ENCODE measurements at regions not wholly inside any gene's neighbourhood (a gene's known extent, or its start where the extent isn't known, plus 50 kb on each side); places are given as distances from the start of the nearest gene placed in this dataset.

DNA sequence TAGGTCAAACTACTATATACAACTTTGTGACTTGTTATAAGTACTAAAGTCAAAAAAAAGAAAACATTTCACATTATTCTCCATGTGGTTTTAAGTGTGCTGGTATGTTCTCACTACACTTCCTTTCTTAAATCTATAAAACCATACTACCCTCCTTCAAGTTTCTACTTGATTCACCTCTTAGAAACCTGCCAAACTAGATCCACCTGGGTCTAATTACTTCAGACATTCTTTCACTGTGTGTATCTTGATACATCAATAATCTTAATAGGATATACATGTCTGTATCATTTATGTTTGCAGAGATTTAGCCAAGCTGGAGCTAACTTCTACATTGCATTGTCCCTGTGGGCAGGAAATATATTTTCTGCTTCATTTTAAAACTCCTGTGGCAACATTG, 1012.6 kb downstream of the EFNA5 start:
- H3K4me1 ChIP-seq: no peaks in the 10 kb centered on the region
- intact Hi-C loops (cut with DNase I; ENCODE audit: low total_unique reads): no loop called here
- TF ChIP-seq, protein P1, sequence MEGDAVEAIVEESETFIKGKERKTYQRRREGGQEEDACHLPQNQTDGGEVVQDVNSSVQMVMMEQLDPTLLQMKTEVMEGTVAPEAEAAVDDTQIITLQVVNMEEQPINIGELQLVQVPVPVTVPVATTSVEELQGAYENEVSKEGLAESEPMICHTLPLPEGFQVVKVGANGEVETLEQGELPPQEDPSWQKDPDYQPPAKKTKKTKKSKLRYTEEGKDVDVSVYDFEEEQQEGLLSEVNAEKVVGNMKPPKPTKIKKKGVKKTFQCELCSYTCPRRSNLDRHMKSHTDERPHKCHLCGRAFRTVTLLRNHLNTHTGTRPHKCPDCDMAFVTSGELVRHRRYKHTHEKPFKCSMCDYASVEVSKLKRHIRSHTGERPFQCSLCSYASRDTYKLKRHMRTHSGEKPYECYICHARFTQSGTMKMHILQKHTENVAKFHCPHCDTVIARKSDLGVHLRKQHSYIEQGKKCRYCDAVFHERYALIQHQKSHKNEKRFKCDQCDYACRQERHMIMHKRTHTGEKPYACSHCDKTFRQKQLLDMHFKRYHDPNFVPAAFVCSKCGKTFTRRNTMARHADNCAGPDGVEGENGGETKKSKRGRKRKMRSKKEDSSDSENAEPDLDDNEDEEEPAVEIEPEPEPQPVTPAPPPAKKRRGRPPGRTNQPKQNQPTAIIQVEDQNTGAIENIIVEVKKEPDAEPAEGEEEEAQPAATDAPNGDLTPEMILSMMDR (IDR thresholded peaks at IDR 0.05): no peak
- no peak overlapping the region for H3K27ac ChIP-seq
- H3K27me3 ChIP-seq: no peaks in the 10 kb centered on the region
- H3K36me3 ChIP-seq: no peaks in the 10 kb centered on the region
- H3K9me3 ChIP-seq: no peaks in the 10 kb centered on the region
- no peak overlapping the region for H3K4me3 ChIP-seq
- no peak for DNase-seq

DNA sequence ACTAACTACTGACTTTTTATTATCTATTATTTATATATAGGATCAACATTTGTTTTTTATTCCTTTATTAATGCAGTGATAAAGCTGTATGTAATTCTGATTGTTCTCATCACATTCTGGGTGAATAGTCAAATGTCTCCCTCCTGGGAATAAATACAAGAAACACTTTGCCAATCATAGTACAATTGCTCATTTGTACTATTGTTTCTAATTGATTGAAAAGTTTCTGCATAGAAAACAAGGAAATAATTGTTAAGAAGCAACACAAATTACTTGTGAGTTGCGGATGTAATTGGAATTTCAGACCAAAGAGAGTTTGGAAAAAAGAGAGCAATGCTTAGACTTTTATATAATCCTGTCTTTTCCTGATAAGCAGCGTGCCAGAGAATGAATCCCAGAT, 1013.9 kb downstream of the EFNA5 start:
- Histone ChIP-seq H3K4me1 (no peaks in the 10 kb centered on the region), H3K4me3 (no peak overlapping the region), H3K9me3 (no peaks in the 10 kb centered on the region), H3K27me3 (no peaks in the 10 kb centered on the region), H3K36me3 (no peaks in the 10 kb centered on the region), H3K27ac (no peak overlapping the region)
- DNase-seq: no peak
- TF ChIP-seq, protein P1 (IDR thresholded peaks at IDR 0.05): no peak
- intact Hi-C loops (cut with DNase I; ENCODE audit: low total_unique reads): no loop called here

DNA sequence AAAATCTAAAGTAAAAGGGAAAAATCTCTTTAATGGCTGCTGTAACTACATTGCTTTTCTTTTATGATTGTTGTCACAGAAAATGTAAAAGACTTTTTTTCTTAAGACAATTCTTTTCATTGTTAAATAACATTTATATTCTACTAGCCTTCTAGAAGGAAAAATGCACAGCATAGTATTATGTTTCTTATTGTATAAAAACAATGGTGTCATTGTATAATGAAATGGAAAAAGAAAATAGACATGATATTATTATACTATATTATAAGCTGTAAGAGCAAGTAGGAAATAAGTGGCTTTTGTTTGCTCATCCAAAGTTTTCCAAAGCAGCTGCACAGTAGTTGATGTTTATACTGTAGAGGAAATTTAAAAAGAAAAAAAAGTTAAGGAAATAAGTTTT, 1021.7 kb downstream of the EFNA5 start:
- Histone ChIP-seq H3K36me3 (no peaks in the 10 kb centered on the region), H3K4me1 (no peaks in the 10 kb centered on the region), H3K27me3 (no peaks in the 10 kb centered on the region), H3K4me3 (no peak overlapping the region), H3K9me3 (no peaks in the 10 kb centered on the region), H3K27ac (no peak overlapping the region)
- TF ChIP-seq, protein P1 (IDR thresholded peaks at IDR 0.05): no peak
- intact Hi-C loops (cut with DNase I; ENCODE audit: low total_unique reads): no loop called here
- DNase-seq: no peak

DNA sequence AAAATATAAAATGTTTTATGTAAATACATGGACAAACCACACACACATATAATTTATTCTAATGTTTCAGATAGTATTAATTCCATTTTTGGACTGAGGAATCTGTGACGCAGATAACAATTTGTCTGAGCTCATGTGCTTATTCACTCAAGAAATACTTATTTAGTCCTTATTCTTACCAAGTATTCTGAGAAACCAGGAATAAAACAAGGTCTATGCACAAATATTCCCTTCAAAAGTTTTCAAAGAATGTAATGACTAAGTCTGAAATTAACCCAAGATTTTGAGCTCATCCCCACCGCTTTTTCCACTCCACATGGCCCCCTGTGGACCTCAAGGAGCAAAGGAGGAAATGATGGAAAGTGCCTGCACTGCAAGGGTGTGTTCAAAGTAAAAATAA, 1022.3 kb downstream of the EFNA5 start:
- no peak overlapping the region for H3K27ac ChIP-seq
- intact Hi-C loops (cut with DNase I; ENCODE audit: low total_unique reads): no loop called here
- no peaks in the 10 kb centered on the region for H3K4me1 ChIP-seq

DNA sequence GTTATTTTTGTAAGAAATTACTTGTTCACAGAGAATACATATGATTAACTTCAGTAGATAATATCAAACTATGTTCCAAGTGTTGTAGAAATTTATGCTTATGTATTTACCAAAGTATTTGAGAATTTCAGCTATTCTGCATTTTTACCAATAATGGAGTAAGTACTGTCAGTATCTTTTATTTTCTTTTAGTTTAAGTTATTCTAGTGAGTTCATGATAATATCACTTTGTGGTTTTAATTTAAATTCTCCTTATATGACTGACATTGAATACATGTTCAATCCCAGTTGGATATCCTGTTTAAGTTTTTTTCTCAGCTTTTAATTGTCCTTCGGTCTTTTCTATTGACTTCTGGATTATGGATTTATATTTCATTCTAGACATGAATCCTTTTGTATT, 1024.6 kb downstream of the EFNA5 start:
- H3K27ac ChIP-seq: no peak overlapping the region
- H3K4me1 ChIP-seq: no peaks in the 10 kb centered on the region
- intact Hi-C loops (cut with DNase I; ENCODE audit: low total_unique reads): no loop called here
- no peak overlapping the region for H3K4me3 ChIP-seq
- H3K9me3 ChIP-seq: no peaks in the 10 kb centered on the region
- H3K36me3 ChIP-seq: no peaks in the 10 kb centered on the region
- no peak for DNase-seq
- H3K27me3 ChIP-seq: no peaks in the 10 kb centered on the region
- TF ChIP-seq, protein P1 (IDR thresholded peaks at IDR 0.05): no peak

More for the DNA sequence above, 1022.3 kb downstream of the EFNA5 start:
- TF ChIP-seq, protein P1 (IDR thresholded peaks at IDR 0.05): no peak
- no peak overlapping the region for H3K4me3 ChIP-seq
- no peaks in the 10 kb centered on the region for H3K27me3 ChIP-seq
- no peak for DNase-seq
- no peaks in the 10 kb centered on the region for H3K36me3 ChIP-seq
- H3K9me3 ChIP-seq: no peaks in the 10 kb centered on the region

DNA sequence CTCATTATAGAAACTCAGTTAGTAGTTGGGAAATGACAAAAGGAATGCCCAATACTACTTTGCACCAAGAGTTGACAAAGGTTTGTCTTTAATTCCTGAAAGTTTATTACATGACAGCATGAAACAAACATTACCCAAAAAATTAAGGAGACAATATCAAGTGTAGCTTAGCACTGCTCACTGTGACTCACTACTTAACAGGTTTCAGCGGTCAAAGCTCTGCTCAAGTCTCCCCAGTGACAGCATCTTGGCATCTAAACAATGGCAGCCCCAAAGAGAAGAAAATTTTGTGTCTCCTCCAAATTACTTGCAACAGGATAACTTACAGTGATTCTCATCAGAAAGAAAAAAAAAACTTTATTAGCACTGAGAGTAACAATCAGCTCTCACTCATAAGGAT, 1030.2 kb downstream of the EFNA5 start:
- no peaks in the 10 kb centered on the region for H3K4me1 ChIP-seq
- TF ChIP-seq, protein P1 (IDR thresholded peaks at IDR 0.05): no peak
- no peak for DNase-seq

More for the DNA sequence above, 1030.2 kb downstream of the EFNA5 start:
- H3K27me3 ChIP-seq: no peaks in the 10 kb centered on the region
- intact Hi-C loops (cut with DNase I; ENCODE audit: low total_unique reads): no loop called here
- no peaks in the 10 kb centered on the region for H3K36me3 ChIP-seq
- no peaks in the 10 kb centered on the region for H3K9me3 ChIP-seq
- no peak overlapping the region for H3K4me3 ChIP-seq
- H3K27ac ChIP-seq: no peak overlapping the region
